MM.1S (cell line): ENCODE measurements at regions not wholly inside any gene's neighbourhood (a gene's known extent, or its start where the extent isn't known, plus 50 kb on each side); places are given as distances from the start of the nearest gene placed in this dataset.

Experiments used
- DNase-seq: peaks from one replicate; pipeline ENCODE4 v3.0.0-alpha.2; 2015
- H2AFZ ChIP-seq: fragments of 300-600 bp; sonication (generic); 2 replicates; pipeline ENCODE4 v1.6.0; 2016; ENCODE audit warnings: antibody characterized with exemption, low read length
- H3F3A ChIP-seq: fragments of 300-600 bp; sonication (generic); 2 replicates; pipeline ENCODE4 v1.6.1; 2016; ENCODE audit warnings: mild to moderate bottlenecking, antibody characterized with exemption, low read length, moderate library complexity, mixed read lengths; ENCODE audit not compliant: insufficient read depth
- H3K27ac ChIP-seq: fragments of 300-600 bp; sonication (generic); 2 replicates; pipeline ENCODE4 v1.5.1; 2016; ENCODE audit warnings: mild to moderate bottlenecking, low read length
- H3K27me3 ChIP-seq: fragments of 300-600 bp; sonication (generic); replicated peaks from 2 replicates; pipeline ENCODE4 v1.6.0; 2016; ENCODE audit warnings: low read length; ENCODE audit not compliant: insufficient read depth
- H3K36me3 ChIP-seq: fragments of 300-600 bp; sonication (generic); replicated peaks from 2 replicates; pipeline ENCODE4 v1.6.1; 2016; ENCODE audit warnings: mild to moderate bottlenecking, low read length, mixed read lengths; ENCODE audit not compliant: insufficient read depth
- H3K4me1 ChIP-seq: fragments of 300-600 bp; sonication (generic); 2 replicates; pipeline ENCODE4 v1.6.1; 2016; ENCODE audit warnings: low read length, mixed read lengths
- H3K4me2 ChIP-seq: fragments of 300-600 bp; sonication (generic); 2 replicates; pipeline ENCODE4 v1.6.0; 2016; ENCODE audit warnings: low read depth, low read length
- H3K4me3 ChIP-seq: fragments of 300-600 bp; sonication (generic); 2 replicates; pipeline ENCODE4 v1.5.1; 2016; ENCODE audit warnings: low read length, mixed read lengths
- H3K79me2 ChIP-seq: fragments of 300-600 bp; sonication (generic); 2 replicates; pipeline ENCODE4 v1.6.1; 2016; ENCODE audit warnings: mixed run types, low read length, mixed read lengths
- H3K9ac ChIP-seq: fragments of 300-600 bp; sonication (generic); 2 replicates; pipeline ENCODE4 v1.6.1; 2016; ENCODE audit warnings: low read length, mixed read lengths
- H3K9me2 ChIP-seq: fragments of 300-600 bp; sonication (generic); replicated peaks from 2 replicates; pipeline ENCODE4 v1.6.1; 2016; ENCODE audit warnings: mild to moderate bottlenecking, low read length, mixed read lengths; ENCODE audit not compliant: insufficient read depth
- H3K9me3 ChIP-seq: fragments of 300-600 bp; sonication (generic); replicated peaks from 2 replicates; pipeline ENCODE4 v1.6.1; 2016; ENCODE audit warnings: mild to moderate bottlenecking, low read length, mixed read lengths; ENCODE audit not compliant: insufficient read depth
- H4K20me1 ChIP-seq: fragments of 300-600 bp; sonication (generic); 2 replicates; pipeline ENCODE4 v1.6.1; 2016; ENCODE audit warnings: mild to moderate bottlenecking, low read length, moderate library complexity, mixed read lengths; ENCODE audit not compliant: insufficient read depth
- EZH2 ChIP-seq: fragments of 300-600 bp; sonication (generic); optimal IDR thresholded peaks from 2 replicates; pipeline ENCODE3; 2017; ENCODE audit warnings: low read depth, mild to moderate bottlenecking, antibody characterized with exemption, low read length, mixed read lengths
- EZH2phosphoT487 ChIP-seq: fragments of 300-600 bp; sonication (generic); IDR thresholded peaks from 2 replicates; pipeline ENCODE4 v1.6.1; 2018; ENCODE audit warnings: antibody characterized with exemption, low read length
- TF ChIP-seq, protein P1 (sequence below): fragments of 300-600 bp; sonication (generic); IDR thresholded peaks from 2 replicates; pipeline ENCODE4 v1.5.1; 2016; ENCODE audit warnings: antibody characterized with exemption, low read length, mixed read lengths

DNA sequence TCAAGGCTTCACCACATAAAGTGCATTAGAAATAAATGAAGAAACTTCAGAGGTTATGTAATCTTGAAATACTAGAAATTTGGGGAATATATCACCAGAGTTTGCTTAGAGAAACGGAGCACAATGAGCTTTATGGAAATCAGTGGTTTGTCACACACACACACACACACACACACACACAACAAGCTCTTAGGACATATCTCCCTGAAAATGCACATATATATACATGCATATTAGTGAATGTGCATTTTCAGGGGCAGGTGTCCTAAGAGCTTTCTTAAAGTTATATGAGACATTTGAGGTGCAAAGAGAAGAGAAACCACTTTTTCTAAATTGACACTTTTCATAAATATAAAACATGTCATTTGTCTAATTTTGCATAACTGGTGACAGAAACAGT is 93.7 kb upstream of the CARD18 start:
- Histone ChIP-seq H3K27me3 (no peaks in the 10 kb centered on the region), H3K9me3 (no peaks in the 10 kb centered on the region), H3K9ac (no peak overlapping the region), H3K36me3 (no peaks in the 10 kb centered on the region), H3K9me2 (no peaks in the 10 kb centered on the region), H3K79me2 (no peaks in the 10 kb centered on the region), H4K20me1 (no peaks in the 10 kb centered on the region), H3K4me2 (no peak overlapping the region), H3K4me1 (no peaks in the 10 kb centered on the region), H3K4me3 (no peak overlapping the region), H3K27ac (no peak overlapping the region), H2AFZ (no peak overlapping the region), H3F3A (no peaks in the 10 kb centered on the region)
- DNase-seq, result no peak
- no peak for TF ChIP-seq EZH2phosphoT487
- TF ChIP-seq, protein P1, sequence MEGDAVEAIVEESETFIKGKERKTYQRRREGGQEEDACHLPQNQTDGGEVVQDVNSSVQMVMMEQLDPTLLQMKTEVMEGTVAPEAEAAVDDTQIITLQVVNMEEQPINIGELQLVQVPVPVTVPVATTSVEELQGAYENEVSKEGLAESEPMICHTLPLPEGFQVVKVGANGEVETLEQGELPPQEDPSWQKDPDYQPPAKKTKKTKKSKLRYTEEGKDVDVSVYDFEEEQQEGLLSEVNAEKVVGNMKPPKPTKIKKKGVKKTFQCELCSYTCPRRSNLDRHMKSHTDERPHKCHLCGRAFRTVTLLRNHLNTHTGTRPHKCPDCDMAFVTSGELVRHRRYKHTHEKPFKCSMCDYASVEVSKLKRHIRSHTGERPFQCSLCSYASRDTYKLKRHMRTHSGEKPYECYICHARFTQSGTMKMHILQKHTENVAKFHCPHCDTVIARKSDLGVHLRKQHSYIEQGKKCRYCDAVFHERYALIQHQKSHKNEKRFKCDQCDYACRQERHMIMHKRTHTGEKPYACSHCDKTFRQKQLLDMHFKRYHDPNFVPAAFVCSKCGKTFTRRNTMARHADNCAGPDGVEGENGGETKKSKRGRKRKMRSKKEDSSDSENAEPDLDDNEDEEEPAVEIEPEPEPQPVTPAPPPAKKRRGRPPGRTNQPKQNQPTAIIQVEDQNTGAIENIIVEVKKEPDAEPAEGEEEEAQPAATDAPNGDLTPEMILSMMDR, result no peak
- no peak for TF ChIP-seq EZH2

DNA sequence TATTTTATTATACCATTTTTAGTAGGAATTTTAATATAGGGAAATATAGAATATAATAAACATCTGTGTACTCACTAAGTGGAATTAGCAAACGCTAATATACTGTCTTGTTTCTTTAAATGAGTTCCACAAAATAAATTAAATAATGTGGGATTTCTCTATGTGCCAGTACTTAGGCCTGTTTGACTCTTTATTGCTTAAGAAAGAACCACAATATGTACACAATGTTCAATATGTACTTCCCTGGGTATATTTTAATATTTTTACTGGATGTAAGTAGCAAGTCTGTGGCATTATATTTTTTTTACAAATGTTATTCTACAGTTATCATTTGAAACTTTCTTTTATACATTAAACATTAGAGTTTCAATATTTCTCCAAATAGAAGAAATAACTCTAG is 92.5 kb upstream of the CARD18 start:
- Histone ChIP-seq H3K4me2 (no peak overlapping the region), H3K36me3 (no peaks in the 10 kb centered on the region), H3K27me3 (no peaks in the 10 kb centered on the region), H3K4me1 (no peaks in the 10 kb centered on the region), H3K9me2 (no peaks in the 10 kb centered on the region), H3F3A (no peaks in the 10 kb centered on the region), H3K9ac (no peak overlapping the region), H3K4me3 (no peak overlapping the region), H3K9me3 (no peaks in the 10 kb centered on the region), H2AFZ (no peak overlapping the region), H3K79me2 (no peaks in the 10 kb centered on the region), H4K20me1 (no peaks in the 10 kb centered on the region), H3K27ac (no peak overlapping the region)
- TF ChIP-seq EZH2phosphoT487 (no peak), EZH2 (no peak)
- TF ChIP-seq, protein P1, result no peak
- no peak for DNase-seq

DNA sequence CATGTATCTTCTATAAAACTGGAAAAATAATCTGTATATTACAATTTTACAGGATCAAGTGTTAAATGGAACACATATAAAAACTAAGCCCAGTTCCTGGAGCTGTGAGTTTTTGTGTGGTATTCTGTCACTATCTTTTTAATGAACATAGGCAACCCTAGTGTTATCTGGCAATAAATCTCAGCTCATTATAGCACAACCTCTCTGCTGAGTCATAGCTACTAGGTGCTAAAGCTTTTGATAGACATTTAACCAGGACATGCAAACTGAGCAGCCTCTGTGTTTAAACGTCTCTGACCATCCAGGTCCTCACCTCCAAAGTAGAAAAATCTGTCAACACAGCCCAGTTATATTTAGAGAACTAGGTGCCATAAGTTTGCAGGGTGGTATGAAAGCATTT is 91.0 kb upstream of the CARD18 start:
- H4K20me1 ChIP-seq, result no peaks in the 10 kb centered on the region
- no peaks in the 10 kb centered on the region for H3K9me3 ChIP-seq
- H3K36me3 ChIP-seq, result no peaks in the 10 kb centered on the region
- H3K9ac ChIP-seq, result no peak overlapping the region
- no peaks in the 10 kb centered on the region for H3K4me1 ChIP-seq
- no peaks in the 10 kb centered on the region for H3F3A ChIP-seq
- TF ChIP-seq EZH2phosphoT487 (no peak), EZH2 (no peak)
- TF ChIP-seq, protein P1, result no peak
- no peak overlapping the region for H3K4me3 ChIP-seq
- H3K27me3 ChIP-seq, result no peaks in the 10 kb centered on the region
- no peak for DNase-seq
- H3K9me2 ChIP-seq, result no peaks in the 10 kb centered on the region
- H3K27ac ChIP-seq, result no peak overlapping the region
- H2AFZ ChIP-seq, result no peak overlapping the region
- H3K4me2 ChIP-seq, result no peak overlapping the region
- H3K79me2 ChIP-seq, result no peaks in the 10 kb centered on the region
